Hepatocyte (in vitro differentiated cells): ENCODE measurements at regions not wholly inside any gene's neighbourhood (a gene's known extent, or its start where the extent isn't known, plus 50 kb on each side); places are given as distances from the start of the nearest gene placed in this dataset.

Source experiments
- CTCF ChIP-seq: fragments of 200-600 bp; sonication (generic); IDR thresholded peaks from 2 replicates; pipeline ENCODE4 v1.5.1; 2016; ENCODE audit warnings: antibody characterized with exemption, mild to moderate bottlenecking; ENCODE audit not compliant: poor library complexity
- EZH2 ChIP-seq: fragments of 200-600 bp; sonication (generic); IDR thresholded peaks from 2 replicates; pipeline ENCODE4 v1.6.1; 2016; ENCODE audit warnings: antibody characterized with exemption, mild to moderate bottlenecking, borderline replicate concordance
- EZH2phosphoT487 ChIP-seq: fragments of 200-600 bp; sonication (generic); IDR thresholded peaks from one replicate; pipeline ENCODE4 v1.6.1; 2018; ENCODE audit warnings: antibody characterized with exemption, mild to moderate bottlenecking, low read depth, moderate library complexity; ENCODE audit not compliant: unreplicated experiment, severe bottlenecking

- TF ChIP-seq EZH2 (no peak), CTCF (no peak), EZH2phosphoT487 (no peak)
These were observed 720.8 kb downstream of the PLA2G4A start for GRCh38 chr1:187549540-187549939.
